ENCODE measurements at regions not wholly inside any gene's neighbourhood (a gene's known extent, or its start where the extent isn't known, plus 50 kb on each side); places are given as distances from the start of the nearest gene placed in this dataset.

- TF ChIP-seq CREB1 (IDR thresholded peaks at IDR 0.05) (no peak), CREB1 (CRISPR knock-in tag; IDR thresholded peaks at IDR 0.05) (no peak), MAX (CRISPR knock-in tag; IDR thresholded peaks at IDR 0.05) (no peak), THRB (CRISPR knock-in tag; conservative IDR thresholded peaks at IDR 0.05) (no peak), TCF3 (CRISPR knock-in tag; IDR thresholded peaks at IDR 0.05) (no peak), ZNF282 (CRISPR knock-in tag; IDR thresholded peaks at IDR 0.05) (no peak), DPF2 (IDR thresholded peaks at IDR 0.05) (no peak), CTCF (IDR thresholded peaks at IDR 0.05 in 2 of 3, conservative IDR thresholded peaks at IDR 0.05 in 1 of 3; ENCODE audit: insufficient read depth in 2 of 3, low read depth in 1 of 3, low read length in 3 of 3) (no peak), DEAF1 (CRISPR knock-in tag; IDR thresholded peaks at IDR 0.05) (no peak), ZNF121 (CRISPR knock-in tag; conservative IDR thresholded peaks at IDR 0.05) (no peak), RAD21 (CRISPR knock-in tag; conservative IDR thresholded peaks at IDR 0.05 in 1 of 2, IDR thresholded peaks at IDR 0.05 in 1 of 2) (no peak), POLR2AphosphoS5 (IDR thresholded peaks at IDR 0.05; ENCODE audit: control insufficient read depth, insufficient read depth, low read depth, low read length) (no peak), CEBPG (CRISPR knock-in tag; IDR thresholded peaks at IDR 0.05) (no peak), CEBPG (tag; conservative IDR thresholded peaks at IDR 0.05 in 1 of 2, IDR thresholded peaks at IDR 0.05 in 1 of 2) (no peak), ZFP91 (CRISPR knock-in tag; IDR thresholded peaks at IDR 0.05) (no peak), ZNF232 (CRISPR knock-in tag; IDR thresholded peaks at IDR 0.05) (no peak)
Measured at GRCh38 chrX:45554736-45555135, 354.1 kb upstream of the DIPK2B start.
